Suprapubic skin (tissue), 4 donors: ENCODE measurements at regions not wholly inside any gene's neighbourhood (a gene's known extent, or its start where the extent isn't known, plus 50 kb on each side); places are given as distances from the start of the nearest gene placed in this dataset.

Experiments
- DNase-seq, 2 donors: peaks; one replicate each; pipeline ENCODE4 v3.0.0-alpha.2; 2019; ENCODE audit warnings: low spot score in 2 of 2
- H3K27ac ChIP-seq: fragments of 200-600 bp; sonication (generic); one replicate; pipeline ENCODE4 v1.5.1; 2019
- H3K27me3 ChIP-seq: fragments of 200-600 bp; sonication (generic); one replicate; pipeline ENCODE4 v1.5.1; 2019
- H3K36me3 ChIP-seq: fragments of 200-600 bp; sonication (generic); one replicate; pipeline ENCODE4 v1.5.1; 2019
- H3K4me1 ChIP-seq: fragments of 200-600 bp; sonication (generic); one replicate; pipeline ENCODE4 v1.5.1; 2019
- H3K4me3 ChIP-seq: fragments of 200-600 bp; sonication (generic); one replicate; pipeline ENCODE4 v1.5.1; 2019; ENCODE audit warnings: mild to moderate bottlenecking
- H3K9me3 ChIP-seq: fragments of 200-600 bp; sonication (generic); one replicate; pipeline ENCODE4 v1.5.1; 2019
- CTCF ChIP-seq, 2 donors: fragments of 200-600 bp in 1 of 2; fragments of 450-650 bp in 1 of 2; sonication (generic) in 1 of 2; IDR thresholded peaks; one replicate each; pipeline ENCODE4 v1.5.1; 2016 to 2019; ENCODE audit warnings: antibody characterized with exemption in 2 of 2, mild to moderate bottlenecking in 1 of 2, moderate library complexity in 1 of 2
- EP300 ChIP-seq: sonication (generic); formaldehyde crosslinking; IDR thresholded peaks from one replicate; pipeline ENCODE4 v1.6.1; 2017; ENCODE audit warnings: antibody characterized with exemption
- POLR2A ChIP-seq, 2 donors: fragments of 450-650 bp; IDR thresholded peaks; one replicate each; pipeline ENCODE4 v1.6.1; 2017; ENCODE audit warnings: antibody characterized with exemption in 2 of 2, mild to moderate bottlenecking in 2 of 2, moderate library complexity in 2 of 2
- POLR2AphosphoS5 ChIP-seq, 3 donors: sonication (generic); formaldehyde crosslinking; IDR thresholded peaks; one replicate each; pipeline ENCODE4 v1.6.1; 2017; ENCODE audit warnings: antibody characterized with exemption in 3 of 3
- WGBS: methylation state at CpG from one replicate; pipeline ENCODE4 v1.1.5; 2018; 5-methylcytosine and 5-hydroxymethylcytosine counted together

- H3K9me3 ChIP-seq: no peaks in the 10 kb centered on the region
- TF ChIP-seq POLR2A (IDR thresholded peaks at IDR 0.05): no peak
- no peak for TF ChIP-seq CTCF (IDR thresholded peaks at IDR 0.05)
- TF ChIP-seq EP300: no peak
- no peak for TF ChIP-seq POLR2AphosphoS5 (IDR thresholded peaks at IDR 0.05)
- no peaks in the 10 kb centered on the region for H3K4me1 ChIP-seq
- H3K27ac ChIP-seq: no peak overlapping the region
- DNase-seq: no peak
- H3K4me3 ChIP-seq: no peak overlapping the region
- WGBS: 100% methylated on average over 2 of the region's 2 CpGs
- H3K36me3 ChIP-seq: no peaks in the 10 kb centered on the region
- H3K27me3 ChIP-seq: no peaks in the 10 kb centered on the region
Observed at GRCh38 chr2:173493874-173494273, 139.2 kb downstream of the CDCA7 start.

- Histone ChIP-seq H3K27ac (no peak overlapping the region), H3K4me1 (no peaks in the 10 kb centered on the region), H3K4me3 (no peak overlapping the region), H3K36me3 (no peaks in the 10 kb centered on the region), H3K9me3 (no peaks in the 10 kb centered on the region), H3K27me3 (no peaks in the 10 kb centered on the region)
- no peak for DNase-seq
- TF ChIP-seq EP300 (no peak), POLR2A (IDR thresholded peaks at IDR 0.05) (no peak), CTCF (IDR thresholded peaks at IDR 0.05) (no peak), POLR2AphosphoS5 (IDR thresholded peaks at IDR 0.05) (no peak)
- WGBS: 56% methylated on average over 3 of the region's 3 CpGs
Observed at GRCh38 chr2:173496746-173497145, 142.1 kb downstream of the CDCA7 start.

GRCh38 chr2:173500953-173501352 is 146.3 kb downstream of the CDCA7 start:
- H3K4me3 ChIP-seq: no peak overlapping the region
- H3K4me1 ChIP-seq: no peaks in the 10 kb centered on the region
- no peaks in the 10 kb centered on the region for H3K36me3 ChIP-seq
- no peak overlapping the region for H3K27ac ChIP-seq
- DNase-seq: no peak
- WGBS: 84% methylated on average over 1 of the region's 1 CpG
- no peaks in the 10 kb centered on the region for H3K9me3 ChIP-seq
- no peak for TF ChIP-seq POLR2AphosphoS5 (IDR thresholded peaks at IDR 0.05)
- no peak for TF ChIP-seq POLR2A (IDR thresholded peaks at IDR 0.05)
- TF ChIP-seq EP300: no peak
- TF ChIP-seq CTCF (IDR thresholded peaks at IDR 0.05): no peak
- no peaks in the 10 kb centered on the region for H3K27me3 ChIP-seq

GRCh38 chr2:173502296-173502695 is 147.6 kb downstream of the CDCA7 start:
- no peak for TF ChIP-seq POLR2AphosphoS5 (IDR thresholded peaks at IDR 0.05)
- no peak for TF ChIP-seq POLR2A (IDR thresholded peaks at IDR 0.05)
- no peak for TF ChIP-seq EP300
- no peak for TF ChIP-seq CTCF (IDR thresholded peaks at IDR 0.05)
- Histone ChIP-seq H3K9me3 (no peaks in the 10 kb centered on the region), H3K27ac (no peak overlapping the region), H3K4me1 (no peaks in the 10 kb centered on the region), H3K36me3 (no peaks in the 10 kb centered on the region), H3K4me3 (no peak overlapping the region), H3K27me3 (no peaks in the 10 kb centered on the region)
- 92% methylated on average over 6 of the region's 6 CpGs for WGBS
- DNase-seq: no peak

- H3K9me3 ChIP-seq: no peaks in the 10 kb centered on the region
- H3K4me3 ChIP-seq: no peak overlapping the region
- no peak for DNase-seq
- H3K27me3 ChIP-seq: no peaks in the 10 kb centered on the region
- no peaks in the 10 kb centered on the region for H3K4me1 ChIP-seq
- TF ChIP-seq EP300 (no peak), CTCF (IDR thresholded peaks at IDR 0.05) (no peak), POLR2AphosphoS5 (IDR thresholded peaks at IDR 0.05) (no peak), POLR2A (IDR thresholded peaks at IDR 0.05) (no peak)
- no peaks in the 10 kb centered on the region for H3K36me3 ChIP-seq
- H3K27ac ChIP-seq: no peak overlapping the region
- WGBS: 86% methylated on average over 3 of the region's 3 CpGs
Observed at GRCh38 chr2:173511357-173511756, 156.7 kb downstream of the CDCA7 start.
